GM21825 (cell line): ENCODE measurements at regions not wholly inside any gene's neighbourhood (a gene's known extent, or its start where the extent isn't known, plus 50 kb on each side); places are given as distances from the start of the nearest gene placed in this dataset.
"Not testable (repeated sequence)": the region's sequence is repeated elsewhere in the genome, so short reads cannot be mapped to it uniquely, and the experiment has no call there.

Source experiments
- ATAC-seq: cut with Tn5 transposase; IDR thresholded peaks from one replicate; pipeline ENCODE4 v1.9.1; 2021; ENCODE audit warnings: mild to moderate bottlenecking, moderate library complexity; ENCODE audit not compliant: unreplicated experiment

GRCh38 chr7:81383846-81384245 is 386.0 kb downstream of the HGF start:
- no peak for ATAC-seq

- ATAC-seq, result not testable (repeated sequence)
Measured at GRCh38 chr7:81374641-81375040, 395.2 kb downstream of the HGF start.

DNA sequence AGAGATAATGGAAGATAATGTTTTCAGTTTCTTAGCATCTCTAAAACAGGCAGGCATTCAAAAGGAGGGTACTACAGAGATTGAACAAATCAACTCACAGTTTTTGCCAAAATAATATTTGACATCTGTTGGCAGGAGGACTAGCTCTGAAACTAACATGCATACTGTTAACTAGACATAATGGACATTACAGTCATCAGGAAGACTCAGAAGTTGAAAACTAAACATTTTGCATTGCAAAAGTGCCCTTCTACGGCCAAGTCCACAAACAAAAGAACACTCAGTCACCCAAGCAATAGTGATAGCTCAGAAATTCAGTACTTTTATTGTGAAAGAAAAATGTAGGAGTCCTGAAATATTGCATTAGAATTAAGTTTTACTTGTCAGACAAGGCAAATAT is 399.0 kb downstream of the HGF start:
- no peak for ATAC-seq

GRCh38 chr7:81367326-81367931 is 402.4 kb downstream of the HGF start:
- no peak for ATAC-seq

GRCh38 chr7:81366546-81366945 is 403.3 kb downstream of the HGF start:
- ATAC-seq, result no peak

- ATAC-seq, result no peak
Measured at GRCh38 chr7:81361769-81362312, 408.0 kb downstream of the HGF start.

DNA sequence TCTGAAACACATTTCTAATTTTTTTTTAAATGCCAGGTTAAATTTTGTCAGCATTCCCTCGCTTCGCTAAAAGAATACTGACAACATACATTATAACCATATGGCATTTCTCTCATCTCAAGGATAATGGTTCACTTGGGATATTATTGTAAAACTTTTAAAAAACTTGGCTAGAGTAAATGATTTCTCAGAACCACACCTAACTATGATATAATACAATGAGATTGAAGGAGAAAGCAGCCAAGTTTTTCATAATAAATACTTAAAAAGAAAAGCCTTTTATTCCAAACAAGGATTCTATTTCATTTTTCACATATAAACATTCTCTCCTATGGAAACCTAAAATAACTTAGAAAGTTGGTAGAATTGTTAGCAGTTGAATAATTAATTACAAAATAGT is 413.9 kb downstream of the HGF start:
- no peak for ATAC-seq

GRCh38 chr7:81349044-81349443 is 420.8 kb downstream of the HGF start:
- no peak for ATAC-seq

DNA sequence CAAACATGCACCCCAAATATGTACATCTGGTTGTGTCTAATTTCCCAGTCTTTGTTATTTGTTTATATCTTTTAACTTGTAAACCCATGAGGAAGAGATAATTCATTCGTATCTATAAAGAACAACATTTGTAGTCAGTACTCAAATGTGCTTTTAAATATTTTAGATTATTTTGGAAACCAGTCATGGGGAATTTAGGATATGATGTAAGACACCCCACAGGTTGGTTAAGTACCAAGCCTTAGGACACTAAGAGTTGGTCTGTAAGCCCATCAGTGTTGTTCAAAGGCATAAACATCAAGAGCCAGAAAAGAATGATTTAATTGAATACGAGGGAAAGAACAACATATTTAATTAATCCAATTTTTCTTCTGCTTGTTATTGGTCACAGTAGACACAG is 421.1 kb upstream of the SEMA3C start:
- no peak for ATAC-seq

- no peak for ATAC-seq
Measured at GRCh38 chr7:81333536-81333935, 414.7 kb upstream of the SEMA3C start.

DNA sequence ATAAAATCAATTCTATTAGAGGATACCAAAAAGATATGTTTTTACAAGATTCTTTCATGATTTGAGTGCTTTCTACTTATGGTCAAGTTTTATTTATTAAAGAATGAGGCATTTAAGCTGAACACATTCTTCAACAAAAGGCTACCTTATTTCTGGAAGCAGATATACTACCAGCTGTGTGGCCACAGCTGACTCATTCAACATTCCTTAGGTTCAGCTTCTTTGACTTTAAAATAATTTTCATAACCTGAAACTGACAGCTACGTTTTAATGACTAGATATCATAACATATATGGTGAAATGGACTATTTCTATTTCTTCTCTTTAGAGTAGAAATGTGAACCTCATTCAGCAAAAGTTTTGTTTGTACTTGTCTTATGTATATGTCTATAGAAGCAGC is 414.2 kb upstream of the SEMA3C start:
- ATAC-seq, result no peak

GRCh38 chr7:81331061-81332018 is 412.5 kb upstream of the SEMA3C start:
- ATAC-seq, result no peak

DNA sequence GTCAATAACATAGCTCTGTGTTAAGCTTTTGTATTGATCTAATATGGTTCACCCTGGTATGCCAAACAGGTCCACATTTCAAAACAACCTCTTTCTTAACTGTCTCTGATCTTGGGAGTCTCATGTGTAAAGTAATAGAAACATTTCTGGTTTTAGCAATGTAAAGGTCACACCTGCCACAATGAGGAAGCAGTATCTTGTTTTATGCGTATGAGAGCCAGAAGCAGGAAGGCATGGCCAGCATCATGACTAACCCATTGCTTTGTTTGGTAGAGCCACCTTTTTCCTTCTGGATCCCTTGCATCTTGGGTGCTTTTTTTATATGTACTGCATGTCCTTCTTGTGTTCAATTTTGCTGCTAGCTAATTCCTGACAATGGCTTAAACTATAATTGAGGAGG is 411.3 kb upstream of the SEMA3C start:
- no peak for ATAC-seq

- no peak for ATAC-seq
Measured at GRCh38 chr7:81327468-81328266, 408.8 kb upstream of the SEMA3C start.

DNA sequence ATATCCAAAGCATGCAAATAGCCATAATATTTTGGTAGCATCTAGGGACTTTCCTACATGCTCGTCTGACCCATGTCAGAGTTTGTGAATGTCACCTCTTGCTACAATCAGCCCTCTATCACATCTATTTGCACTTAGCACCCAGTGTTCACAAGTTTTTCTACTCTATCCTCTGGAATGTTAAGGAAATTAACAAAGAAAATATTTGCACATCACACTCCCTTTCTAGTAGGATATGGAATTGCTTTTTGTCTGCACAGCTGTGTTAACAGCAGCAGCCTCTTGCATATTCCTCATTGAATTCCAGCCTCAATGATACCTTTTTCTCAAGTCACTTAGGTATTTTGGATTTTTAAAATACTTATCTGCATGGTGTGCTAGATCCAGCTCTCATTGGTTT is 403.1 kb upstream of the SEMA3C start:
- no peak for ATAC-seq

- no peak for ATAC-seq
Measured at GRCh38 chr7:81317741-81318140, 398.9 kb upstream of the SEMA3C start.

- ATAC-seq, result no peak
Measured at GRCh38 chr7:81308643-81309322, 389.9 kb upstream of the SEMA3C start.

DNA sequence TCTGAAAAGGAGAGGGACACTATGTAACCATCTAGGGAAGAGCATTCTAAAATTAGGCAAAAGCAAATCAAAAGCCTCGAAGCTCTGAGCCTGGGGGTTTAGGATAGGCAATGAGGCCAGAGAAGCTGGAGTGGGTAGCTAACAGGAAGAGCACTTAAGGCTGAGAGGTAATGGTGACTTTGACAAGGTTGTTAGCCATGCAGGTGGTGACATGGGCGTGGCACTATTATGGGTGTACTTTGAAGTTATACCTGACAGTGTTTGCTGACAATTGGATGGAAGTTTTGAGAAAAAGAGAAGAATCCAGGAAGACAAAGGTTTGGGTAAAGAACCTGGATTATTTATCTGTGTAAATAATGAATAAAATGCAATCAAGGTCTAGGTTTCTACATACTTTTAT is 383.0 kb upstream of the SEMA3C start:
- ATAC-seq, result no peak

- no peak for ATAC-seq
Measured at GRCh38 chr7:81300753-81301152, 381.9 kb upstream of the SEMA3C start.

- ATAC-seq, result no peak
Measured at GRCh38 chr7:81299711-81300110, 380.9 kb upstream of the SEMA3C start.
